CD4-positive, CD25-positive, alpha-beta regulatory T cell (primary cell): ENCODE measurements at regions not wholly inside any gene's neighbourhood (a gene's known extent, or its start where the extent isn't known, plus 50 kb on each side); places are given as distances from the start of the nearest gene placed in this dataset.

Experiments
- ATAC-seq, 2 donors: fragments of 150-1000 bp; cut with Tn5 transposase; one replicate each; pipeline ENCODE4 v1.10.0; 2021; ENCODE audit warnings: low read depth in 2 of 2, moderate number of reproducible peaks in 2 of 2, moderate library complexity in 1 of 2
- DNase-seq, 3 donors: peaks; one replicate each; pipeline versions ENCODE4 v3.0.0 to v3.0.0-alpha.2; 2012 to 2022; ENCODE audit warnings: mixed read lengths in 1 of 3
- H3K27ac ChIP-seq: one replicate; pipeline ENCODE4 v1.7.0; 2013; ENCODE audit warnings: mild to moderate bottlenecking, low read length; ENCODE audit not compliant: insufficient read depth, poor library complexity, severe bottlenecking
- H3K27me3 ChIP-seq: one replicate; pipeline ENCODE4 v1.7.0; 2013; ENCODE audit warnings: low read length; ENCODE audit not compliant: control insufficient read depth, insufficient read depth
- H3K36me3 ChIP-seq: one replicate; pipeline ENCODE4 v1.7.0; 2013; ENCODE audit warnings: mild to moderate bottlenecking, low read length, moderate library complexity; ENCODE audit not compliant: control insufficient read depth, insufficient read depth
- H3K4me1 ChIP-seq: 2 replicates; pipeline ENCODE4 v1.7.0; 2013; ENCODE audit warnings: mild to moderate bottlenecking, low read length; ENCODE audit not compliant: insufficient read depth, control insufficient read depth, poor library complexity, severe bottlenecking
- H3K4me3 ChIP-seq: one replicate; pipeline ENCODE4 v1.7.0; 2013; ENCODE audit warnings: low read depth, mild to moderate bottlenecking, low read length, moderate library complexity
- H3K9me3 ChIP-seq, 2 experiments: 1 replicate in 1 of 2; 2 replicates in 1 of 2; pipeline ENCODE4 v1.7.0; 2013; ENCODE audit warnings: low read length in 2 of 2, mild to moderate bottlenecking in 1 of 2, moderate library complexity in 1 of 2; ENCODE audit not compliant: control insufficient read depth in 2 of 2
- H3K27ac Mint-ChIP-seq, 3 donors: one replicate each; pipeline ENCODE4 v1.8.0; 2020 to 2022; ENCODE audit warnings: mild to moderate bottlenecking in 3 of 3, mixed read lengths in 3 of 3, moderate library complexity in 2 of 3
- H3K27me3 Mint-ChIP-seq: one replicate; pipeline ENCODE4 v1.8.0; 2022; ENCODE audit warnings: mild to moderate bottlenecking, mixed read lengths
- H3K36me3 Mint-ChIP-seq: one replicate; pipeline ENCODE4 v1.8.0; 2020; ENCODE audit warnings: mixed read lengths
- H3K4me1 Mint-ChIP-seq, 4 donors: one replicate each; pipeline ENCODE4 v1.8.0; 2020 to 2022; ENCODE audit warnings: mixed read lengths in 4 of 4, mild to moderate bottlenecking in 1 of 4
- H3K4me3 Mint-ChIP-seq, 4 donors: one replicate each; pipeline ENCODE4 v1.8.0; 2020 to 2022; ENCODE audit warnings: mild to moderate bottlenecking in 4 of 4, mixed read lengths in 4 of 4, moderate library complexity in 3 of 4
- H3K9me3 Mint-ChIP-seq, 7 donors: one replicate each; pipeline ENCODE4 v1.8.0; 2020 to 2022; ENCODE audit warnings: mixed read lengths in 7 of 7, mild to moderate bottlenecking in 3 of 7, moderate library complexity in 2 of 7

DNA sequence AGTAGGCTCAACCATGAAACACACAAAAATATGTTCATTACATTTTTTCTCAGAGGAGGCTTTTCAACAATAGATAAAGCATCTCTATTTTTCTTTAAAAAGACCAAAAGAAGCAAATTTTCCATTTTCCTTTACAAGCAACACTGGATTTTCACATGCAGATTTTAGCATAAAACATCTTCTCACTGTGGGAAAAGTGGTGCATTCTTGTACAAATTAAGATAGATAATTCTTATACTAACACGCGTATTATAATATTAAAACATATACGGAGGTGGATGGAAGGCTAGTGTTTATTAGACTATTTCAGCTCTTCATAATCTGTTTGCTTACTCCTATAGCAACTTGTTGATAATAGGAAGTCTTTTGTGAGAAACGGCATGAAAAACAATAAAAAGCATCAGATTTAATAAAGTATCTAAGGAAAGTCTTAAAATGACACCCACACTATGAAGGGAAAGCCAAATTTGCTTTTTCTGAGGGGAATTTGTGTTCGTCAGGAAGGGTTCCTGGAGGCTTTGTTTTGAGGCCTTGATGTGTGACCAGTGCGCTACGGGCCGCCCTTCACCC lies 529.6 kb downstream of the SOX2 start:
- Histone ChIP-seq H3K4me3 (no peak overlapping the region), H3K27ac (no peak overlapping the region), H3K4me1 (no peaks in the 10 kb centered on the region), H3K27me3 (no peaks in the 10 kb centered on the region), H3K36me3 (no peaks in the 10 kb centered on the region), H3K9me3 (no peaks in the 10 kb centered on the region)
- no peak overlapping the region for H3K27ac Mint-ChIP-seq
- H3K27me3 Mint-ChIP-seq: no peaks in the 10 kb centered on the region
- peaks cover 0 to 4% (median 0%) of the 10 kb centered on the region in 7 donors for H3K9me3 Mint-ChIP-seq
- no peaks in the 10 kb centered on the region for H3K4me1 Mint-ChIP-seq
- ATAC-seq: no peak
- no peaks in the 10 kb centered on the region for H3K36me3 Mint-ChIP-seq
- no peak overlapping the region for H3K4me3 Mint-ChIP-seq
- no peak for DNase-seq

DNA sequence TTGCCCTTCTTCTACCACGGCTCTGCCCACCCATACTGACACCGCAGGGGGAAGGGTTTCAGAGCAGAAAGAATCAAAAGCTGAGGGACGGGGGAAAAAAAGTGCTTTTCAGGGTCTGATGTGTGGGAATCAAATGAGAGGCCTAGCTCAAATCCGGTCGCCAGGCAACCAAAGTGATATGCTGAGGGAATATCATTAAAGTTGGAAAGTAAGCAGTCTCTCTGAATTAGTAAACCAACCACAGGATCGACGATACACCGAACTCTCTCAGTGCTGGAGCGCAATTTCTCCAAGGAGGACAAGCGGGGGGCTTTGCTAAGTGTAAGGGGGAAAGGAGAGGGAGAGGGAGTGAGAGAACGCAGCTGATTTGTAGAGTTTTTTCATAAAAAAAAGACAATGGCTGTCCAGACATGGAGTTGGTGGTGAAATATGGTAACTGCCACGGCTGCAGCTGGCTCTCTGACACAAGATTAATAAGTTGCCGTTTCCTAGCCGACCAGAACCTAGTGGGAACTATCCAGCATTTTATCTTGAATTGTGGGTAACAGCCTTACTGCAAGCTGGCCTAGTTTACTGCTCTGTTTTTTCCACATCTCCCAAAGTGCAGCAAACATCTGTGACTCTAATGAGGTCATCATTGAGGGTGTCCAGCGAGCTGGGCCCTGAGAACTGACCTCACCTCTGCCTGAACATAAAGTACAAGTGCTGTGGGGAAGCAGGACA lies 530.2 kb downstream of the SOX2 start:
- H3K4me3 Mint-ChIP-seq: no peak overlapping the region
- ATAC-seq (no peak), DNase-seq (no peak)
- Histone ChIP-seq H3K27ac (no peak overlapping the region), H3K9me3 (no peaks in the 10 kb centered on the region), H3K36me3 (no peaks in the 10 kb centered on the region), H3K4me1 (no peaks in the 10 kb centered on the region), H3K4me3 (no peak overlapping the region), H3K27me3 (no peaks in the 10 kb centered on the region)
- H3K27ac Mint-ChIP-seq: no peak overlapping the region
- H3K27me3 Mint-ChIP-seq: no peaks in the 10 kb centered on the region
- H3K4me1 Mint-ChIP-seq: no peaks in the 10 kb centered on the region
- peaks cover 0 to 4% (median 0%) of the 10 kb centered on the region in 7 donors for H3K9me3 Mint-ChIP-seq
- no peaks in the 10 kb centered on the region for H3K36me3 Mint-ChIP-seq

DNA sequence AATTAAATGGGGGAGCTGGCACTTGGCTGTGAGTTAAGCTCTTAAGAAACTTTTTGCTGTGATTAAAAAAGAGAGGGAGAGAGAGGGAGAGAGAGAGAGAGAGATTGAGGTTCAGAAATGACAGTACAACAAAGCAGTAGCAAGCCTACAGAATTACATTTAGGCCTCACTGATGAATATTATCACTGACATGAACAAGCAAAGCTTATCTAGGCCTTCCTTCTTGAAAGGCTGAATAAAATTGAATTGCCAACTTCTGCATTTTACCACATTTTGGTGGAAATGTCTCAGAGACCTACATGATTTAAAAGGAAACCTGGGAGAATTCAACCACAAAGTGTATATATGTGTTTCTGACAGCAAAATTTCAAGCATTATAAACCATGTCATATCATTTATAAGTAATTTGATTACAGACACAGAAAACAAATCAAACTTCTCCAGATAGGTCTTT lies 530.8 kb downstream of the SOX2 start:
- Mint-ChIP-seq H3K9me3 (peaks cover 0 to 5% (median 0%) of the 10 kb centered on the region in 7 donors), H3K4me1 (no peaks in the 10 kb centered on the region), H3K27me3 (no peaks in the 10 kb centered on the region), H3K36me3 (no peaks in the 10 kb centered on the region), H3K27ac (no peak overlapping the region), H3K4me3 (no peak overlapping the region)
- H3K4me1 ChIP-seq: no peaks in the 10 kb centered on the region
- ATAC-seq (no peak), DNase-seq (no peak)
- no peak overlapping the region for H3K27ac ChIP-seq
- no peaks in the 10 kb centered on the region for H3K36me3 ChIP-seq
- H3K4me3 ChIP-seq: no peak overlapping the region
- no peaks in the 10 kb centered on the region for H3K27me3 ChIP-seq
- no peaks in the 10 kb centered on the region for H3K9me3 ChIP-seq

DNA sequence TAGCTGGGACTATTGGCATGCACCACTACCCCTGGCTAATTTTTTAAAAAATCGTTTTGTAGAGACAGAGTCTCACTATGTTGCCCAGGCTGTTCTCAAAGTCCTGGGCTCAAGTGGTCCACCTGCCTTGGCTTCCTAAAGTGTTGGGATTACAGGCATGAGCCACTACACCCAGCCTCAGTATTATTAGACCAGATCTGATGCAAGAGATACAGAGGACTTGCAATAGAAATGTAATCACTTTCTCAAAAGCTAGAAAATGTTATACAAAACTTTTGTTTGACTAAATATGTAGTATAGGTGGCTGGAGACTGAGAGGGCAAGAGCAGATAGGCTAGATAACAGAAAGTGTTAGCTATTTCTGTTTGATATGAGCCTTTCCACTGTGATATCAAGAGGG lies 531.9 kb downstream of the SOX2 start:
- Histone ChIP-seq H3K4me3 (no peak overlapping the region), H3K36me3 (no peaks in the 10 kb centered on the region), H3K4me1 (no peaks in the 10 kb centered on the region), H3K27ac (no peak overlapping the region), H3K9me3 (no peaks in the 10 kb centered on the region), H3K27me3 (no peaks in the 10 kb centered on the region)
- Mint-ChIP-seq H3K36me3 (no peaks in the 10 kb centered on the region), H3K9me3 (peaks cover 0 to 5% (median 0%) of the 10 kb centered on the region in 7 donors), H3K4me3 (no peak overlapping the region), H3K4me1 (no peaks in the 10 kb centered on the region), H3K27ac (no peak overlapping the region), H3K27me3 (no peaks in the 10 kb centered on the region)
- ATAC-seq (no peak), DNase-seq (no peak)

DNA sequence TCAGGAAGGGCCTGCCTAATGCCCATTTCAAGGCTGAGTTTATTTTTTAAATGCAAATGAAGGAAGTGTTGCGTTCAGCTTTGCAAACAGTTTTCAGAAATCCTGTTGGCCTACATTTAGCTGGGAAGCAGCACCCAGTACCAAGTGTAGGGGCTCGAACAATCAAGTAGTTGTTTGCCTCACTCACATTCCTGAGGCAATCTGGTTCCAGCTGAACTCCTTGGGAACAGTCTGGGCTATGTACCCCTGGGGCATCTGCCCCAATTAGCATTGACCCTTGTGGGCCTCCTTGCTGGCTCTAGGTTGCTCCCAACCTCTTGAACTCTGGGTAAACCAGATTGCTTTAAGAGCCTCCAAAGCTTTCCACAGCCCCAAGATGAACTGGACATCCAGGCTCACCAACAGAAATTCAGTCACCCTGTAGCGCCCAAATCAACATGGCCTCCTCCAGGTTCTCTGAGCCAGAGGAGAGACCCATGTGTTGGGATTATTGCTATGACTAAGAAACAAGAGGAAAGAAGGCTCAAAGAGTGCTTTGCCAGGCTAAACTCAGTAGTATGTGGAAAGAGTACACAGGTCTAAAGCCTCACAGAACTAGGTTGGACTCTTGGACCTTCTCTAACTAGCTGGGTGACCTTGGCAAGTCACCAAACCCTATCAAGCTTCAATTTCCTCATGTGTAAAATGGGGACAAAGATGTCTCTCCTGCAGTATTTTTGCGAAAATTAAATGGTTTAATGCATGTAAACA lies 532.7 kb downstream of the SOX2 start:
- H3K36me3 Mint-ChIP-seq: no peaks in the 10 kb centered on the region
- no peak for DNase-seq
- no peak for ATAC-seq
- H3K27me3 ChIP-seq: no peaks in the 10 kb centered on the region
- H3K4me3 ChIP-seq: no peak overlapping the region
- no peak overlapping the region for H3K4me3 Mint-ChIP-seq
- H3K9me3 ChIP-seq: no peaks in the 10 kb centered on the region
- H3K4me1 ChIP-seq: no peaks in the 10 kb centered on the region
- H3K27me3 Mint-ChIP-seq: no peaks in the 10 kb centered on the region
- no peak overlapping the region for H3K27ac Mint-ChIP-seq
- no peaks in the 10 kb centered on the region for H3K4me1 Mint-ChIP-seq
- H3K36me3 ChIP-seq: no peaks in the 10 kb centered on the region
- H3K27ac ChIP-seq: no peak overlapping the region
- peaks cover 0 to 5% (median 0%) of the 10 kb centered on the region in 7 donors for H3K9me3 Mint-ChIP-seq

DNA sequence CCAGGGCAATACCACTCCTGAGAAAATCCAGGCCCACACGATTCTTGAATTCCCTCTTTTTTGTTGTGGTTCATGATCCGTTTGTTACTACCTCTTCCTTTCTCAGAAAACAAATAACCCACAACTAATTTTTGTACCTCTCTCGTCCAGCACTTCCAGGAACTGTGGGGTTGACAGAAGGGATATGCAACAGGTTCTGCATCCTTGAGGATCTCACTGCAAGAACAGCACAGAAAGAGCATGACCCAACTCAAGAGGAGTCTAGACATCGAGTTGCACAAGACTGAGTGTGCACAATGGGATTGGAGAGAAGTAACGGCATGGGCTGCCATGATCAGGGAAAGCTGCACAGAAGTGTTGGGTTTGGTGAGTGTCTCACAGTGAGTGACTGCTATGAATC lies 533.3 kb downstream of the SOX2 start:
- Mint-ChIP-seq H3K36me3 (no peaks in the 10 kb centered on the region), H3K4me1 (no peaks in the 10 kb centered on the region), H3K27ac (no peak overlapping the region), H3K27me3 (no peaks in the 10 kb centered on the region), H3K9me3 (peaks cover 0 to 5% (median 0%) of the 10 kb centered on the region in 7 donors), H3K4me3 (no peak overlapping the region)
- ATAC-seq: no peak
- no peaks in the 10 kb centered on the region for H3K9me3 ChIP-seq
- H3K4me1 ChIP-seq: no peaks in the 10 kb centered on the region
- no peaks in the 10 kb centered on the region for H3K27me3 ChIP-seq
- H3K36me3 ChIP-seq: no peaks in the 10 kb centered on the region
- no peak overlapping the region for H3K27ac ChIP-seq
- H3K4me3 ChIP-seq: no peak overlapping the region
- DNase-seq: no peak

DNA sequence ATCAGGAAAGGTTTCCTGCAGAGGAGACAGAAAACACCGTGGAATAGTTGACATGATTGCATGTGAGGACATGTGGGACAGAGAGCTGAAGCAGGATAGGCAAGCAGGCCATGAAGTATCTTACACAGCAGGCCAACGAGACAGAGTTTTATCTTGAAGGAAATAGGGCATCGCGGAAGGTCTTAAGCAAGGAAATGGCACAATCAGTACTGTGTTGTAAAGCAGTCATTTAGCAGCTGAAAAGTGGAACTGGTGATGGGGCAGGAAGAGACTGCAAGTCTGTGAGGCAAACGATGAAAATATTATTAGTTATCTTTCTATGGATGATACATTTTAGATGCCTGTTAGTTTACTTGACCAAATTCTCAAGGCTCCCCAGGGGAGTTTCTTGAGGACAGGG lies 535.1 kb downstream of the SOX2 start:
- no peak overlapping the region for H3K27ac Mint-ChIP-seq
- no peak overlapping the region for H3K4me3 Mint-ChIP-seq
- Histone ChIP-seq H3K36me3 (no peaks in the 10 kb centered on the region), H3K27ac (no peak overlapping the region), H3K4me1 (no peaks in the 10 kb centered on the region), H3K4me3 (no peak overlapping the region), H3K9me3 (no peaks in the 10 kb centered on the region), H3K27me3 (no peaks in the 10 kb centered on the region)
- ATAC-seq: no peak
- H3K4me1 Mint-ChIP-seq: no peaks in the 10 kb centered on the region
- H3K36me3 Mint-ChIP-seq: no peaks in the 10 kb centered on the region
- H3K9me3 Mint-ChIP-seq: peaks cover 0 to 5% (median 0%) of the 10 kb centered on the region in 7 donors
- H3K27me3 Mint-ChIP-seq: no peaks in the 10 kb centered on the region
- no peak for DNase-seq
